ENCODE measurements at regions not wholly inside any gene's neighbourhood (a gene's known extent, or its start where the extent isn't known, plus 50 kb on each side); places are given as distances from the start of the nearest gene placed in this dataset.

GRCh38 chr2:180690611-180691010, 289.8 kb upstream of the UBE2E3 start:
- H3K4me3 ChIP-seq, result peak overlapping the region in 1 of 2 donors; percentile 49

GRCh38 chr2:180682871-180683270, 297.5 kb upstream of the UBE2E3 start:
- intact Hi-C loops (cut with DNase I; ENCODE audit: low total_unique reads), result no loop called here
- WGBS, 2 donors, result 71 to 79% methylated on average over 1 of the region's 1 CpG

More at GRCh38 chr2:180690611-180691010, 289.8 kb upstream of the UBE2E3 start:
- intact Hi-C loops (cut with DNase I; ENCODE audit: low total_unique reads), result no loop called here
- no peaks in the 10 kb centered on the region for H3K27me3 ChIP-seq
- no peaks in the 10 kb centered on the region for H3K9me3 ChIP-seq
- H3K27ac ChIP-seq, result no peak overlapping the region
- TF ChIP-seq POLR2A (IDR thresholded peaks at IDR 0.05), result no peak
- no peak for TF ChIP-seq CTCF (IDR thresholded peaks at IDR 0.05)
- no peak for DNase-seq
- H3K4me1 ChIP-seq, result no peaks in the 10 kb centered on the region
- no peaks in the 10 kb centered on the region for H3K36me3 ChIP-seq (ENCODE audit: low read depth, missing control alignments)

GRCh38 chr2:180679693-180680092, 300.7 kb upstream of the UBE2E3 start:
- Histone ChIP-seq H3K27me3 (no peaks in the 10 kb centered on the region), H3K4me1 (no peaks in the 10 kb centered on the region), H3K9me3 (no peaks in the 10 kb centered on the region), H3K4me3 (no peak overlapping the region), H3K27ac (no peak overlapping the region), H3K36me3 (ENCODE audit: low read depth, missing control alignments) (no peaks in the 10 kb centered on the region)
- no peak for DNase-seq
- intact Hi-C loops (cut with DNase I; ENCODE audit: low total_unique reads), result no loop called here
- no peak for TF ChIP-seq POLR2A (IDR thresholded peaks at IDR 0.05)
- TF ChIP-seq CTCF (IDR thresholded peaks at IDR 0.05), result no peak
- 52 to 68% methylated on average over 2 of the region's 2 CpGs for WGBS, 2 donors

More at GRCh38 chr2:180682871-180683270, 297.5 kb upstream of the UBE2E3 start:
- Histone ChIP-seq H3K36me3 (ENCODE audit: low read depth, missing control alignments) (no peaks in the 10 kb centered on the region), H3K4me3 (no peak overlapping the region), H3K27ac (no peak overlapping the region), H3K9me3 (no peaks in the 10 kb centered on the region), H3K27me3 (no peaks in the 10 kb centered on the region), H3K4me1 (no peaks in the 10 kb centered on the region)
- no peak for TF ChIP-seq CTCF (IDR thresholded peaks at IDR 0.05)
- TF ChIP-seq POLR2A (IDR thresholded peaks at IDR 0.05), result no peak
- no peak for DNase-seq

- Histone ChIP-seq H3K9me3 (no peaks in the 10 kb centered on the region), H3K4me1 (no peaks in the 10 kb centered on the region), H3K27me3 (no peaks in the 10 kb centered on the region), H3K36me3 (ENCODE audit: low read depth, missing control alignments) (no peaks in the 10 kb centered on the region), H3K27ac (no peak overlapping the region), H3K4me3 (no peak overlapping the region)
- intact Hi-C loops (cut with DNase I; ENCODE audit: low total_unique reads), result no loop called here
- DNase-seq, result no peak
- 64 to 73% methylated on average over 3 of the region's 3 CpGs for WGBS, 2 donors
- no peak for TF ChIP-seq CTCF (IDR thresholded peaks at IDR 0.05)
- TF ChIP-seq POLR2A (IDR thresholded peaks at IDR 0.05), result no peak
Measured at GRCh38 chr2:180678625-180678972, 301.8 kb upstream of the UBE2E3 start.

GRCh38 chr2:180677930-180678624, 302.3 kb upstream of the UBE2E3 start:
- H3K36me3 ChIP-seq (ENCODE audit: low read depth, missing control alignments), result no peaks in the 10 kb centered on the region
- WGBS, 2 donors, result 77 to 91% methylated on average over 3 of the region's 3 CpGs
- TF ChIP-seq CTCF (IDR thresholded peaks at IDR 0.05), result no peak
- no peak for TF ChIP-seq POLR2A (IDR thresholded peaks at IDR 0.05)
- H3K27ac ChIP-seq, result no peak overlapping the region
- H3K9me3 ChIP-seq, result no peaks in the 10 kb centered on the region
- DNase-seq, result no peak
- intact Hi-C loops (cut with DNase I; ENCODE audit: low total_unique reads), result no loop called here
- H3K27me3 ChIP-seq, result no peaks in the 10 kb centered on the region
- H3K4me3 ChIP-seq, result no peak overlapping the region
- H3K4me1 ChIP-seq, result no peaks in the 10 kb centered on the region
